ENCODE measurements at regions not wholly inside any gene's neighbourhood (a gene's known extent, or its start where the extent isn't known, plus 50 kb on each side); places are given as distances from the start of the nearest gene placed in this dataset.

DNA sequence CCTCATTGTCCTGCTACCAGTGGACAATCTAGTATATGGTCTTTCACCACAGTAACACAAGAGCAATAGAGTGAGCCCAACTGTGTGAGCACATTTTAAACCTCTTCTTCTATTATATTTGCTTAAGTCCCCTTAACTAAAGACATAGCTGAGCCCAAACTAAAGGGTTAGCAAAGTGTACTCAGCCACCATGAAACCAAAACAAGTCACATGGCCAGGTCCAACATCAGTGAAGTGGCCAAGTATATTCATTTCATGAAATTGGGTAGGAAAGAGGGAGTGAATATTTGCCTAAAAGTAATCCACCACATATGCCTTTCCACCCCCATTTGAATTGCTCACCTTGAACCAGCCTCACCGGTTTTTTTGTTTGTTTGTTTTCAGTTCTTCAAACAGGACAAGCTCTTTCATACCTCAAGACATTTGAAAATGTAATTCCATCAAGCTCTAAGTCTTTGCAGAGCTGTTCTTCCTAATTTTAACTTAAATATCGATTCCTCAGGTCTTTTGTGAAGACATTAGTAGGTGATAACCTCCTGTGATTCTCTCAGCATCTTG lies 327.0 kb upstream of the SEMA6D start:
- DNase-seq = no peak

DNA sequence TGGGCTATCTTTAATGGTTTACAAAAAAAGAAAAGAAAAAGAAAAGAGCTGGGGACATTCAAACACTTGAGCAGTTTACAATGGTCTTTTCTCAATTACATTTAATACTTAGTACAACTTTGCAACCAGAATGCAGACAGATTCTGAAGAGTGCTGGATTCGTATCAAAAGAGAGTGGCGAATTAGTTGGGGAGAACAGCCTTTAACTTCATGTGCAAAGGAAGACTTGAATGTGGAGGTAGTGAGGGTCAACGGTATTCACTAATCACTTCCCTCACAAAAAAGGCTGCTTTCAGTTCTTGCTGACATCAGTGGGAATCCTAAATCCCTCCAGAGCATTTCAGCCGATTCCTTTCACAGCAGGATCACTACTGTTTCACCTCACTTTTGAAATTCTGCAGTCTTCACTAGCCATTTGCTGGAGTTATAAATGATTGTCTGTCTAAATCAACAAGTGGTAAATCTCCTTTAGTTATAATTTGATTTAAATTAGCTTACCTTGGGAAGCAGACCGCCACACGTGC lies 323.0 kb upstream of the SEMA6D start:
- no peak for DNase-seq

DNA sequence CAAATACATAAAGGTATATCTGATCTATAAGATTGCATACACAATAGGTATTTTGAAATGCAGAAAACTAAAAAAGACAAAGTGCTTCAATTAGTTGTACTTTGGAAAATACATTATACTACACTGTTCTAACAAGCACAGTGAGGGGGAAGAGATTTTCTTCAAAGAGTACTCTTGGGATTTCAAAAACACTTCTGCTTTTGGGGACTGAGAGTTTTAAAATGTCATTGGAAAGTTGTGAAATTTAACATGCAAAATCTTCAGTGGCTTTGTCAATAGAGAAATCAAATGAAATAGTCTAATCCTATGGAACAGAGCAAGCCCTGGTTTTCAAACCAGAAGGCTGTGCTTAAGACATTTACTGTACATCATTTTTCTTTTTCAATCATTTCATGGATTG lies 322.2 kb upstream of the SEMA6D start:
- DNase-seq = no peak

GRCh38 chr15:47397655-47398054 lies 319.6 kb upstream of the SEMA6D start:
- DNase-seq = no peak

- no peak for DNase-seq
These were observed 319.2 kb upstream of the SEMA6D start for GRCh38 chr15:47398132-47398531.

DNA sequence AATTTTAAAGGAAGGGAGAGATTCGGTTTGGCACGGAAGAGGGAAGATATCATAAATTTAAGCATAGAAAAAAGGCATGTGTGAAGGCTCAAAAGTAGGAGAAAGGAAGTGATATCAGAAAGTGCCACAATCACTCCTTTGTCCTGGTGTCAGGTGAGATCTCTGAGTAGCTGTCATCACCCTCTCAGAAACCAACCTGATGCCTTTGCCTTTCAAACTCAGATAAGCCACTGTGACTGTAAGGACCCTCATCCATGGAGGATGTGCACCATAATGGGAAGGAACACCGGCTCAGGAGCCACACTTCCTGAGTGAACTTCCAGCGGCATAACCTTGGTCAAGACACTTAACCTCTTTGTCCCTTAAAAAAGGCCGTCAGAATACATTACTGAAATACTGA lies 318.7 kb upstream of the SEMA6D start:
- DNase-seq = no peak

DNA sequence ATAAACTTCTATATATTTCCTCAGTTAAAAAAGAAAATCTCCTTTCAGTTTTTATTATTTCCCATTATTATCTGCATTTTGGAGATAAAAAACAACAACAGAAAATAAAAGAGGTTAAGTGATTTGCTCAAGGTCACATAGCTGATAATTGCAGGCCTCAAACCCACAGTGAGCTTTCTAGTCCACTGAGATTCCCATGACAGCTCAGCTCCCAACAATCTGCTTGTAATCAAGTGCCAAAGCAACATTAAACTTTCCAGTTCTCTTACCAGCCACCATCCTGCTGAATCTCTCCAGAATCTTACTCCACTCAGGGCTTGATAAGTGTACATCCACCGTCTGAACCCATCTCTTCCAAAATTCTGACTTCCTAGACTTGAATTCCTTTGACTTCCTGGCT lies 318.2 kb upstream of the SEMA6D start:
- no peak for DNase-seq

GRCh38 chr15:47400603-47401002 lies 316.7 kb upstream of the SEMA6D start:
- no peak for DNase-seq

GRCh38 chr15:47401427-47401826 lies 315.9 kb upstream of the SEMA6D start:
- DNase-seq = no peak

GRCh38 chr15:47402829-47403228 lies 314.5 kb upstream of the SEMA6D start:
- DNase-seq = no peak

- peak in 4 of 58 donors; percentile 2 to 42 (median 4) for DNase-seq
These were observed 312.4 kb upstream of the SEMA6D start for GRCh38 chr15:47404877-47405276.

GRCh38 chr15:47405365-47406162 lies 311.7 kb upstream of the SEMA6D start:
- DNase-seq = peak in 1 of 58 donors; percentile 2

- DNase-seq = no peak
These were observed 309.6 kb upstream of the SEMA6D start for GRCh38 chr15:47407692-47408091.

DNA sequence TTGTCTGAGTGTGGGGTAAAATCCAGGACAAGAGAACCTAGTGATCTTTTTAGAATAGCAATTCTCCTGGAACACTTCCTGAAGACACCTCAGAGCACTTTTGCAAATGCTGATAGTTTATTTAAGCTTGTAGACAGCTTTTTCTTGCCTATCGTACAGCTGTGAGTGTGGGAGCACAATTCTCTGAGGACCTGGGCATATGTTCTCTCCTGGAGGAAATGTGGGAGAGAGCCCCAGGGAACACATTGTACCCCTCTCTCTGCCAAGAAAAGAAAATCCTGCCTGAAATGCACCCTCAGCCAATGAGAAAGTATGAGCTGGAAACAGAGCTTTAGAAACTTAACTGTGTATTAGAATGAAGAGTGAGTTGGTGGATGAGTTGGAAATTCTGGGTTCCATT lies 308.3 kb upstream of the SEMA6D start:
- DNase-seq = peak in 14 of 58 donors; percentile 2 to 53 (median 12)

GRCh38 chr15:47409600-47409999 lies 307.7 kb upstream of the SEMA6D start:
- DNase-seq = no peak

DNA sequence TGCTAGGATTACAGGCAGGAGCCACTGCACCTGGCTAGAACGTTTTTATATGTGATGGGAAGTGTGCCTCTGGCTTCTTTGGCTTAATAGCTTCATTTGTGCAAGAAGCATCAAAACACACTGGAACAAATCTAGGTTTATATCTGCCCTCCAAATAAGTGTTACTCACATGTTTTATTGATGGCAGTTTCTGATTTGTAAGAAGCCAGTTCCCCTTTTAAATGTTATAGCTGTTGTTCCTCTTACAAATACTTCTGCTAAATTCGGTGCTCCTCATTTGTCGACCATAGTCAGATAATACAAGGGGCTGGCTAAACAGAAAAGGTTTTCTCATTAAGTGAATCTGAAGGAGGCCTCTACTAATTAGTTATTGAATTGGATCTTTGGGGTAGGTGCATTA lies 307.1 kb upstream of the SEMA6D start:
- no peak for DNase-seq

DNA sequence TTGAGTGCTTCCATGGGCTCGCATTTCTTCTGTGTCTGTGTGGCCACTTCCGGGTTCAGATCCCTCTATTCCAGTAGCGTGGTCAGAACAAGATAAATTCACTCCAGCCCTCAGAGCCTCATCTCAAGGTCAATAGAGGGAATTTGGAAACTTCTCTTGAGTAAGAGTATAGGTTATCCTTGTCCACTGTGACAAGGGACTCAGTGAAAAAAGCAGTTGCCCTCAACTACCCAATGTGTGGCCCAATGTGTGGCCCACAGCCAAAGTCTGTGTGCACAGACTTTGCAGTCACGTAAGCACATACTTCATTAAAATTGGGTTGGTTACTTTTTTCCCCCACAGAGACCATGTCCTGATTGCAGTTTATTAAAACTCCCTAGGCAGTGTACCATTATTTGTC lies 305.6 kb upstream of the SEMA6D start:
- no peak for DNase-seq

- no peak for DNase-seq
These were observed 305.2 kb upstream of the SEMA6D start for GRCh38 chr15:47412136-47412535.

DNA sequence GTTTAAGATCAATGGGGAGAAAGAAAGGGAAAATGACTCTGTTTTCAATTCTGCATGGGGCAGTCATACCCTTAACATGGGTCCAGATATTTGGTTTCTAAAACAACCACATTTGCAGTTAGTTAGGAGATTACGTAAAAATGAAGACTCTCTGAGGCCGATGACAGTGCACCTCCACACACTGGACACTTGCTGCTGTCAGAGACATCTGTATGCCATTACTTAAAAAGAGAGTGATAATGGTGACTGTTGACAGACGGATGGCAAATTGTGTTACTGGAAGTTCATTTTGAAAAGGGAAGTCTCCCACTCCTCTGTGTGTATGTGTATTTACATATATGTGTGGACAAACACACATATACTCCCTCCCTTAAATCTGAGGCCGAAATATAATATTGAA lies 304.5 kb upstream of the SEMA6D start:
- no peak for DNase-seq

- DNase-seq = no peak
These were observed 303.1 kb upstream of the SEMA6D start for GRCh38 chr15:47414207-47414606.

DNA sequence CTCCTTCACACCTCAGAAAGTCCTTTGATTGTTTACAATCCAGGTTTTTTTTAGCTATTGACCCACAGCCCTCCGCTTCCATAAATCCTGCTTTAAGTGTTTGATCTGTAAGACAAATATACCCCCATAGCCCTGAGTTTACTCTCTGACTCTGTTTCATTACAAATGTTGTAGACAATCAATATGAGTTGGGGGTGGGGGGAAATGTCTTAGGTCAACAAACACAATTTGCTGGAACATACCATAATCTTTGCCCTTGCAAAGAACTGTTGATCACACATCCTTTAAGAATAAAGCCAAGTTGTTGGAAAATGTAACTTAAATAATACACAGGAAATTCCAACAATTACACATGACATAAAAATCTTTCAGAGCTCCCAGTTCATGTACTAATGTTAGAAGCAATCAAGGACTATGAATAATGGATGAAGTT lies 301.8 kb upstream of the SEMA6D start:
- no peak for DNase-seq

GRCh38 chr15:47422881-47423665 lies 294.2 kb upstream of the SEMA6D start:
- DNase-seq = no peak

All from anterior cingulate cortex (tissue), 58 donors.